ENCODE measurements at regions not wholly inside any gene's neighbourhood (a gene's known extent, or its start where the extent isn't known, plus 50 kb on each side); places are given as distances from the start of the nearest gene placed in this dataset.
"Not testable (repeated sequence)": the region's sequence is repeated elsewhere in the genome, so short reads cannot be mapped to it uniquely, and the experiment has no call there.

DNA sequence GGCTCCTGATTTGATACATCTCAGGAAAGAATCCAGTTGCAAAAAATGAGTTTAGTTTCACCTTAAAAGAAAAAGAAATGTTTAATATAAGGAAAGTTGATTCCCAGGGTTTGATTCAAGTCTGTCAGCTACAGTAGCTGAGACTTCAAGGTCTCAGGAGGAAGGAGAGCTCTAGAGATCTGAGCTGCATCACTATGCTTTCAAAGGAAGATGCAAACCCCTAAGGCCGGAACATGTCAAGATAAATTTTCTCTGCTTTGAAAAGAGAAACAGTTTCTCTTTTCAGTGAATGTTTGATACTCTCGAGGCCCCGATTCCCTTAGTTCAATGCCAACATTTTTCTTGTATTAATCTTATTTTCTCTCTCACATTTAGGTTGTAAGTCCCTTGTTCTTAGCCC lies 128.6 kb downstream of the RGPD3 start:
- no peak overlapping the region for H3K4me3 ChIP-seq (ENCODE audit: low read length)
- no peaks in the 10 kb centered on the region for H3K36me3 ChIP-seq (ENCODE audit: control insufficient read depth, insufficient read depth, low read length)
- no peaks in the 10 kb centered on the region for H3K27me3 ChIP-seq (ENCODE audit: control insufficient read depth, insufficient read depth, low read length)
- DNase-seq, result no peak
- H3K4me1 ChIP-seq (ENCODE audit: control insufficient read depth, insufficient read depth, low read length), result peaks cover 26% of the 10 kb centered on the region
- H3K27ac ChIP-seq (ENCODE audit: low read length), result no peak overlapping the region
- no CpG with 5 or more reads among the region's 3 CpGs for WGBS (ENCODE audit: insufficient coverage)
- peaks cover 3% of the 10 kb centered on the region for H3K9me3 ChIP-seq (replicated peaks; ENCODE audit: control insufficient read depth, low read depth, low read length)

GRCh38 chr2:106339132-106339531 lies 129.1 kb downstream of the RGPD3 start:
- WGBS (ENCODE audit: insufficient coverage), result 68% methylated on average over 4 of the region's 5 CpGs

GRCh38 chr2:106338043-106338442 lies 130.2 kb downstream of the RGPD3 start:
- Histone ChIP-seq H3K4me1 (ENCODE audit: control insufficient read depth, insufficient read depth, low read length) (peaks cover 26% of the 10 kb centered on the region), H3K9me3 (replicated peaks; ENCODE audit: control insufficient read depth, low read depth, low read length) (no peaks in the 10 kb centered on the region), H3K4me3 (ENCODE audit: low read length) (no peak overlapping the region), H3K36me3 (ENCODE audit: control insufficient read depth, insufficient read depth, low read length) (no peaks in the 10 kb centered on the region), H3K27me3 (ENCODE audit: control insufficient read depth, insufficient read depth, low read length) (no peaks in the 10 kb centered on the region), H3K27ac (ENCODE audit: low read length) (peak overlapping the region; percentile 25)
- peak; percentile 53 for DNase-seq
- WGBS (ENCODE audit: insufficient coverage), result 36% methylated on average over 2 of the region's 5 CpGs

More at GRCh38 chr2:106339132-106339531, 129.1 kb downstream of the RGPD3 start:
- Histone ChIP-seq H3K9me3 (replicated peaks; ENCODE audit: control insufficient read depth, low read depth, low read length) (peaks cover 3% of the 10 kb centered on the region), H3K27me3 (ENCODE audit: control insufficient read depth, insufficient read depth, low read length) (no peaks in the 10 kb centered on the region), H3K4me1 (ENCODE audit: control insufficient read depth, insufficient read depth, low read length) (peaks cover 26% of the 10 kb centered on the region), H3K36me3 (ENCODE audit: control insufficient read depth, insufficient read depth, low read length) (no peaks in the 10 kb centered on the region), H3K4me3 (ENCODE audit: low read length) (no peak overlapping the region), H3K27ac (ENCODE audit: low read length) (no peak overlapping the region)
- peak; percentile 38 for DNase-seq

GRCh38 chr2:106336737-106337136 lies 131.5 kb downstream of the RGPD3 start:
- Histone ChIP-seq H3K27me3 (ENCODE audit: control insufficient read depth, insufficient read depth, low read length) (no peaks in the 10 kb centered on the region), H3K4me1 (ENCODE audit: control insufficient read depth, insufficient read depth, low read length) (peaks cover 22% of the 10 kb centered on the region), H3K4me3 (ENCODE audit: low read length) (no peak overlapping the region), H3K9me3 (replicated peaks; ENCODE audit: control insufficient read depth, low read depth, low read length) (no peaks in the 10 kb centered on the region), H3K36me3 (ENCODE audit: control insufficient read depth, insufficient read depth, low read length) (no peaks in the 10 kb centered on the region), H3K27ac (ENCODE audit: low read length) (no peak overlapping the region)
- WGBS (ENCODE audit: insufficient coverage), result 41% methylated on average over 2 of the region's 2 CpGs
- peak; percentile 57 for DNase-seq

DNA sequence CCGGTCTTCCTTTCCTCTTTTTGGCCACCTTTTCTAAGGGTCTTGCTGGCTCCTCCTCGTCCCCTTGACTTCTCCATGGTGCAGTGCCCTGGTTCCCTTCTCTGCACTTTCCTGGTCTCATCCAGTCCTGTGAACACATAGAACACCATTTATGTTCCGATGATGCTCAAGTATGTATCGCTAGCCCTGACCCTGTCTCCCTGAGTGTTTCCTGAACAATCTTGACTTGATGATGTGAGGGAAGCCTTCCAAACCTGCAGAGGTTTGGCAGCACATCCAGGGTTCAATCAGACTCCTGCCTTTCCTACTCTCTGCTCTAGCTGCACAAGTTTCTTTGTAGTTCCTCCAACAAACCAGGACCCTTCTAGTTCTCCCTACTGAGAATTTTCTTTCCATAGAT lies 132.1 kb downstream of the RGPD3 start:
- 83% methylated on average over 2 of the region's 4 CpGs for WGBS (ENCODE audit: insufficient coverage)
- DNase-seq, result no peak
- Histone ChIP-seq H3K27ac (ENCODE audit: low read length) (no peak overlapping the region), H3K36me3 (ENCODE audit: control insufficient read depth, insufficient read depth, low read length) (no peaks in the 10 kb centered on the region), H3K27me3 (ENCODE audit: control insufficient read depth, insufficient read depth, low read length) (no peaks in the 10 kb centered on the region), H3K9me3 (replicated peaks; ENCODE audit: control insufficient read depth, low read depth, low read length) (no peaks in the 10 kb centered on the region), H3K4me3 (ENCODE audit: low read length) (no peak overlapping the region), H3K4me1 (ENCODE audit: control insufficient read depth, insufficient read depth, low read length) (peaks cover 22% of the 10 kb centered on the region)

- Histone ChIP-seq H3K36me3 (ENCODE audit: control insufficient read depth, insufficient read depth, low read length) (no peaks in the 10 kb centered on the region), H3K27ac (ENCODE audit: low read length) (peak overlapping the region; percentile 0)
- DNase-seq, result no peak
These were observed 133.4 kb downstream of the RGPD3 start for GRCh38 chr2:106334802-106335201.

GRCh38 chr2:106333253-106333873 lies 134.8 kb downstream of the RGPD3 start:
- H3K36me3 ChIP-seq (ENCODE audit: control insufficient read depth, insufficient read depth, low read length); H3K9me3 ChIP-seq (replicated peaks; ENCODE audit: control insufficient read depth, low read depth, low read length); H3K27ac ChIP-seq (ENCODE audit: low read length); H3K4me3 ChIP-seq (ENCODE audit: low read length); H3K27me3 ChIP-seq (ENCODE audit: control insufficient read depth, insufficient read depth, low read length); DNase-seq: not testable (repeated sequence)
- 93% methylated on average over 7 of the region's 10 CpGs for WGBS (ENCODE audit: insufficient coverage)
- peaks cover 11% of the 10 kb centered on the region for H3K4me1 ChIP-seq (ENCODE audit: control insufficient read depth, insufficient read depth, low read length)

More at GRCh38 chr2:106334802-106335201, 133.4 kb downstream of the RGPD3 start:
- Histone ChIP-seq H3K4me3 (ENCODE audit: low read length) (no peak overlapping the region), H3K9me3 (replicated peaks; ENCODE audit: control insufficient read depth, low read depth, low read length) (no peaks in the 10 kb centered on the region), H3K4me1 (ENCODE audit: control insufficient read depth, insufficient read depth, low read length) (peaks cover 19% of the 10 kb centered on the region), H3K27me3 (ENCODE audit: control insufficient read depth, insufficient read depth, low read length) (no peaks in the 10 kb centered on the region)
- WGBS (ENCODE audit: insufficient coverage), result 75% methylated on average over 2 of the region's 4 CpGs

- Histone ChIP-seq H3K27me3 (ENCODE audit: control insufficient read depth, insufficient read depth, low read length) (no peaks in the 10 kb centered on the region), H3K9me3 (replicated peaks; ENCODE audit: control insufficient read depth, low read depth, low read length) (no peaks in the 10 kb centered on the region), H3K27ac (ENCODE audit: low read length) (no peak overlapping the region), H3K36me3 (ENCODE audit: control insufficient read depth, insufficient read depth, low read length) (no peaks in the 10 kb centered on the region), H3K4me3 (ENCODE audit: low read length) (no peak overlapping the region), H3K4me1 (ENCODE audit: control insufficient read depth, insufficient read depth, low read length) (no peaks in the 10 kb centered on the region)
- WGBS (ENCODE audit: insufficient coverage), result 56% methylated on average over 3 of the region's 4 CpGs
- DNase-seq, result no peak
These were observed 136.2 kb downstream of the RGPD3 start for GRCh38 chr2:106332054-106332453.

GRCh38 chr2:106330384-106331261 lies 136.5 kb upstream of the UXS1 start:
- H3K4me1 ChIP-seq (ENCODE audit: control insufficient read depth, insufficient read depth, low read length); H3K36me3 ChIP-seq (ENCODE audit: control insufficient read depth, insufficient read depth, low read length); DNase-seq; H3K9me3 ChIP-seq (replicated peaks; ENCODE audit: control insufficient read depth, low read depth, low read length); H3K27ac ChIP-seq (ENCODE audit: low read length); H3K27me3 ChIP-seq (ENCODE audit: control insufficient read depth, insufficient read depth, low read length); H3K4me3 ChIP-seq (ENCODE audit: low read length): not testable (repeated sequence)
- WGBS (ENCODE audit: insufficient coverage), result 80% methylated on average over 5 of the region's 11 CpGs

DNA sequence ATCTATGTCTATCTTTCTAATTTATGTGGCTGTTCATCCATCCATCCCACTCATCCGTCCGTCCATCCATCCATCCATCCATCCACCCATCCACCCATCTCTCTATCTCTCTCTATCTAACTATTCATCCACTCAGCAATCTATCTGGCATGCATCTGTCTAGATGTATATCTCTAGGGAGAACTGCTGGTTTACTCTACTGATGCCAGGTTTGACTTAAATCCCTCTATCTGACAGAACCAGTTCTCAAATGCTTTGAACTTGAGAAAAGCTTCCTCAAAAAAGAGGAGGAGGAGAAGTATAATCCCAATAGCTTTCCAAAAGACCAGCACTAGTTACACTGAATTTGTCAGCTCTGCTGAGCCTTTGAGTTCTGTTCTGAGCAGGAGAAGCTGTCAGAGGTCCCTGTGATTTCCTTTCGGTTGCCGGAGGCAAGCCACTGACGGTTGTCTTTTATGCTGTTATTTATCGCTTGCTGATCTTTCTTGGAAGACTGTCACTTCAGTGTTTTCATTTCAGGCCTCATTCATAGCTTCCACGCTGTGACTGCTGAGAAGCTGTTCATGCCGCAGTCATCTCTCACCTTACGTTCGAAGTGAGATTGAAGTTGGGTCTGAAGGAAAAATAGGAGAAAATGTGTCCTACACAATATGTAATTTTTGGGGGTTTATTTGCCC lies 129.4 kb upstream of the UXS1 start:
- 88% methylated on average over 3 of the region's 10 CpGs for WGBS (ENCODE audit: insufficient coverage)
- H3K4me3 ChIP-seq (ENCODE audit: low read length), result no peak overlapping the region
- H3K36me3 ChIP-seq (ENCODE audit: control insufficient read depth, insufficient read depth, low read length), result no peaks in the 10 kb centered on the region
- no peak for DNase-seq
- no peaks in the 10 kb centered on the region for H3K9me3 ChIP-seq (replicated peaks; ENCODE audit: control insufficient read depth, low read depth, low read length)
- no peaks in the 10 kb centered on the region for H3K4me1 ChIP-seq (ENCODE audit: control insufficient read depth, insufficient read depth, low read length)
- no peak overlapping the region for H3K27ac ChIP-seq (ENCODE audit: low read length)
- H3K27me3 ChIP-seq (ENCODE audit: control insufficient read depth, insufficient read depth, low read length), result no peaks in the 10 kb centered on the region

Data from muscle of leg (tissue), 3 donors.